ENCODE measurements at regions not wholly inside any gene's neighbourhood (a gene's known extent, or its start where the extent isn't known, plus 50 kb on each side); places are given as distances from the start of the nearest gene placed in this dataset.

- no peak for DNase-seq (ENCODE audit: low spot score)
These were observed 181.4 kb upstream of the SMIM23 start for GRCh38 chr5:171604195-171604594.

- no peak for DNase-seq (ENCODE audit: low spot score)
These were observed 179.1 kb upstream of the SMIM23 start for GRCh38 chr5:171606414-171607024.

GRCh38 chr5:171607863-171608262 is 177.8 kb upstream of the SMIM23 start:
- no peak for DNase-seq (ENCODE audit: low spot score)

GRCh38 chr5:171609806-171610452 is 175.7 kb upstream of the SMIM23 start:
- DNase-seq (ENCODE audit: low spot score): no peak

GRCh38 chr5:171610686-171611085 is 174.9 kb upstream of the SMIM23 start:
- no peak for DNase-seq (ENCODE audit: low spot score)

- DNase-seq (ENCODE audit: low spot score): no peak
These were observed 172.9 kb upstream of the SMIM23 start for GRCh38 chr5:171612749-171613148.

GRCh38 chr5:171614511-171614910 is 171.1 kb upstream of the SMIM23 start:
- DNase-seq (ENCODE audit: low spot score): peak; percentile 76

GRCh38 chr5:171614971-171615653 is 170.5 kb upstream of the SMIM23 start:
- peak; percentile 88 for DNase-seq (ENCODE audit: low spot score)

- DNase-seq (ENCODE audit: low spot score): no peak
These were observed 169.6 kb upstream of the SMIM23 start for GRCh38 chr5:171615705-171616640.

- no peak for DNase-seq (ENCODE audit: low spot score)
These were observed 168.4 kb upstream of the SMIM23 start for GRCh38 chr5:171617266-171617665.

- no peak for DNase-seq (ENCODE audit: low spot score)
These were observed 167.6 kb upstream of the SMIM23 start for GRCh38 chr5:171617817-171618591.

GRCh38 chr5:171619196-171619595 is 166.4 kb upstream of the SMIM23 start:
- no peak for DNase-seq (ENCODE audit: low spot score)

- no peak for DNase-seq (ENCODE audit: low spot score)
These were observed 165.9 kb upstream of the SMIM23 start for GRCh38 chr5:171619744-171620143.

GRCh38 chr5:171622010-171622409 is 163.6 kb upstream of the SMIM23 start:
- no peak for DNase-seq (ENCODE audit: low spot score)

GRCh38 chr5:171623107-171623506 is 162.5 kb upstream of the SMIM23 start:
- no peak for DNase-seq (ENCODE audit: low spot score)

- DNase-seq (ENCODE audit: low spot score): peak; percentile 33
These were observed 162.0 kb upstream of the SMIM23 start for GRCh38 chr5:171623551-171624097.

GRCh38 chr5:171624396-171624795 is 161.2 kb upstream of the SMIM23 start:
- no peak for DNase-seq (ENCODE audit: low spot score)

GRCh38 chr5:171625646-171626045 is 160.0 kb upstream of the SMIM23 start:
- no peak for DNase-seq (ENCODE audit: low spot score)

- no peak for DNase-seq (ENCODE audit: low spot score)
These were observed 157.5 kb upstream of the SMIM23 start for GRCh38 chr5:171627936-171628632.

- no peak for DNase-seq (ENCODE audit: low spot score)
These were observed 157.0 kb upstream of the SMIM23 start for GRCh38 chr5:171628633-171628974.

GRCh38 chr5:171629221-171629620 is 156.4 kb upstream of the SMIM23 start:
- no peak for DNase-seq (ENCODE audit: low spot score)
